Stimulated activated CD4-positive, alpha-beta T cell treated with anti-CD3 and anti-CD28 coated beads, Interleukin-1b, Interleukin-23, amount 100 ng/mL, for 48 hours (primary cell): ENCODE measurements at regions not wholly inside any gene's neighbourhood (a gene's known extent, or its start where the extent isn't known, plus 50 kb on each side); places are given as distances from the start of the nearest gene placed in this dataset.
"Not testable (repeated sequence)": the region's sequence is repeated elsewhere in the genome, so short reads cannot be mapped to it uniquely, and the experiment has no call there.

Experiments
- DNase-seq: peaks from one replicate; pipeline ENCODE4 v3.0.0-alpha.2; 2020

GRCh38 chr14:85333841-85334240 lies 196.1 kb upstream of the FLRT2 start:
- DNase-seq: no peak

DNA sequence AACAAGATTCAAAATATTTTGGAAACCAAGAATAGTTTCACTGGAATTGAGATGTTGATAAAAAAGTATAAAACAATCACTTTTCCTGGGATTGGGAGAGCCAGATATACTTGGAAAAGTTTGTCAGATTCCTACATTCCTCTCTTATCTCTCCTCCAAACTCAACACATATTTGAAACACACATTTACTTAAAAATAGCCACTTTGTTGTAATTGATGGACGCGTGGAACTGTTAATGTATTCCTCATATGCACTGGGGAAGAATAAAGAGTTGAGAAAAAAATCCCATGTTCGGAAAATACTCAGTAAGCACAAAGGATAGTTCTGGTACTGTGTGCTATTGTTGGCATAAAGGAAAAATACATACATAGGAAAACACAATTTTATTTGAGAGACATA lies 195.6 kb upstream of the FLRT2 start:
- no peak for DNase-seq

- DNase-seq: no peak
Observed at GRCh38 chr14:85336257-85336656, 193.7 kb upstream of the FLRT2 start.

DNA sequence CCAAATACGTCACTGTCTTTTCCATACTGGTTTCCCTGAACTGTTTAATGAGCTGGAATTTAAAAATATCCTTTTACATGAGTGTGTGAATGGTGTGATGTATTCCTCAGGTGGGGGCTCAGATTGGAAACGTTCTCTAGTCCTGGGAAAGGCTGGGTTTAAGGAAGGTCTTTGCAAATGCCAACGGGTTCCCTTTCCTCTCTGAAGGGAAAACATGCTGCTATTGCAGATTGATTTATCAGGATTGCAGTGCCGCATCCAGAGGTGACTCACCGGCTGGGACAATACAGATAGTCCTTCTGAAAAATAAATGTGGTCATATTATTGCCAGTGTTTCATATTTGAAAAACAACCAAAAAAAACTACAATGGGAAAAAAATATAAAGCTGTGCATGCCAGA lies 193.1 kb upstream of the FLRT2 start:
- DNase-seq: no peak

GRCh38 chr14:85338895-85339294 lies 191.0 kb upstream of the FLRT2 start:
- no peak for DNase-seq

GRCh38 chr14:85342858-85343607 lies 186.9 kb upstream of the FLRT2 start:
- no peak for DNase-seq

GRCh38 chr14:85344171-85344570 lies 185.8 kb upstream of the FLRT2 start:
- DNase-seq: no peak

DNA sequence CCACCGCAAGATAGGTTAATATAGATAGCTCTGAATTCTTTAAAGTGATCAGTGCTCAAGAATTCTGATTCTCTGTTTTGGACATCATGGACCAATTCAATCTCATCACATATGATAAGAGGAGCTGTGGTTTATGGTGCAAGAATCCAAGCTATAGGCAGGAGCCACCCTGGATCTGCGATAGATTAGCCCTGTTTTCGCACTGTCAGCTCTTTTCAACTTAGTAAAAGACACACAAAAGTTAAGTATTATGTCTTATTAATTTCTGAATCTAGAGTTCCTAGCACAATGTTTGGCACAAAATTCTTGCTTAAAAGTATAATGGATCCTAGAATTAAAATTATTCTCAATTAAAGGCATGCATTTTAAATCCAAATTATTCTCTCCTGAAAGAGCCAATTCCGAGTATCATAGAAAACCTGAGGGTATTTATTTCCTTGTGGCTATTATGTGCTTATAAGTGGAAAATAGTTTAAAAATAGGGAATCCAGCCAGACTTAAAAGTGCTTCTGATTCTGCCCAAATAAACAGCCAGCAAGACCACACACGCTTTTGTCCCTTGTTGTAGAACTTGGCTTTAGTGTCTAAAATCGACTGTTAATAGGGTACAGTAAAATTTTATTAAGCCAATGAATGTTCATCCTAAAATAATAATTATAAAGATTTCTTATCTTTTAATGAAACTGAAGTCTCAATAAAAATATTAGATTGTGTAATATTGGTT lies 184.9 kb upstream of the FLRT2 start:
- DNase-seq: no peak

- DNase-seq: no peak
Observed at GRCh38 chr14:85350667-85351066, 179.3 kb upstream of the FLRT2 start.

DNA sequence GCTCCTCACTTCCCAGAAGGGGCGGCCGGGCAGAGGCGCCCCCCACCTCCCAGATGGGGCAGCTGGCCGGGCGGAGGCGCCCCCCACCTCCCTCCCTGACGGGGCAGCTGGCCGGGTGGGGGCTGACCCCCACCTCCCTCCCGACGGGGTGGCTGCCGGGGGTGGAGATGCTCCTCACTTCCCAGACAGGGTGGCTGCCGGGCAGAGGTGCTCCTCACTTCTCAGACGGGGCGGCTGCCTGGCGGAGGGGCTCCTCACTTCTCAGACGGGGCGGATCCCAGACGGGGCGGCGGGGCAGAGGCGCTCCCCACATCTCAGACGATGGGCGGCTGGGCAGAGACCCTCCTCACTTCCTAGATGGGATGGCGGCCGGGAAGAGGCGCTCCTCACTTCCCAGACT lies 177.4 kb upstream of the FLRT2 start:
- DNase-seq: not testable (repeated sequence)

GRCh38 chr14:85357120-85357519 lies 172.8 kb upstream of the FLRT2 start:
- DNase-seq: no peak

DNA sequence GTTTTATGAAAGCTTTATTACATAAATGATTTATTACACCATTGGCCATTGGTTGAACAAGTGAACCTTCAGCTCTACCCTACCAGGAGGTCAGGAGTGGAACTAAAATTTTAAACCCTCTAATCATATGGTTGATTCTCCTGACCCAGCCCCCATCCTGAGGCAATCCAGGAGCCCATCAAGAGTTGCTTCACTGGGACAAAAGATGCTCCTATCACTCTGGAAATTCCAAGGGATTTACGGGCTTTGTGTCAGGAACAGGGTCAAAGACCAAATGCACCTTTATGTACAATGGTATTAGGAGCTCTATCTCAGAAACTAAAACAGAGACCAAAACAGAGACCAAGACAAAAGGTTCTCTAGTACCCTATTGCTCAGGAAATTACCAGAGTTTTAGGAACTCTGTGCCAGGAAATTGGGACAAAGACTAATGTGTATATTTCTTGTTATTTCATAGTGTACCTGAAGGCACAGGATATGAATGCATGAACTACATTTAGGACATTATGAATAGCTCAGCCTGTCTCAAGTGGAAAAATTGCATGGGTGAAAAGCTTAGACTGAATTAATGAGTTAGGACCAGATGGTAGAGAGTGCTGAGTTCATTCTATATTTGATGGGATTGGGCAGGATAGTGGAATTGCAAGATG lies 171.7 kb upstream of the FLRT2 start:
- no peak for DNase-seq

GRCh38 chr14:85359505-85359904 lies 170.4 kb upstream of the FLRT2 start:
- no peak for DNase-seq

- no peak for DNase-seq
Observed at GRCh38 chr14:85363358-85363757, 166.6 kb upstream of the FLRT2 start.

GRCh38 chr14:85366226-85366625 lies 163.7 kb upstream of the FLRT2 start:
- DNase-seq: no peak

GRCh38 chr14:85380881-85381280 lies 149.1 kb upstream of the FLRT2 start:
- DNase-seq: no peak

DNA sequence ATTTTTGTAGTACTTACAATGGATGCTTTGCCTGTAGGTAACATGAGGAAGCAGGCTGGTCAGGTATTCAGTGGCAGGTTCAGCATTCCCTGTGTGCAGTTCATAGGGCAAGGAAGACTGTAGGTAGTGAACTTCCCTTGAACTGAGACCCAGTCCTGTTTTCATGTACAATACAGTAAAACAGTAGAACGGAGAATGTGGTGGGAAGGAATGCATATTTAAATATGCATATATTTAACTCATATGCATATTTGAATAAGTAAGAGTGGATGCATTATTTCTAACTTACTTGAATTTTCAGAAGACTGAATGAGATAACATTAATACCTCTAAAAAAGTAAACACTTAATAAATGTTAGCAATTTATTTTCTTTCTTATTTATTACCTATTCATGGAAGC lies 147.6 kb upstream of the FLRT2 start:
- DNase-seq: no peak

GRCh38 chr14:85387181-85387580 lies 142.8 kb upstream of the FLRT2 start:
- DNase-seq: no peak

- no peak for DNase-seq
Observed at GRCh38 chr14:85390236-85390635, 139.7 kb upstream of the FLRT2 start.

GRCh38 chr14:85391455-85391854 lies 138.5 kb upstream of the FLRT2 start:
- no peak for DNase-seq

GRCh38 chr14:85391892-85392291 lies 138.1 kb upstream of the FLRT2 start:
- no peak for DNase-seq

DNA sequence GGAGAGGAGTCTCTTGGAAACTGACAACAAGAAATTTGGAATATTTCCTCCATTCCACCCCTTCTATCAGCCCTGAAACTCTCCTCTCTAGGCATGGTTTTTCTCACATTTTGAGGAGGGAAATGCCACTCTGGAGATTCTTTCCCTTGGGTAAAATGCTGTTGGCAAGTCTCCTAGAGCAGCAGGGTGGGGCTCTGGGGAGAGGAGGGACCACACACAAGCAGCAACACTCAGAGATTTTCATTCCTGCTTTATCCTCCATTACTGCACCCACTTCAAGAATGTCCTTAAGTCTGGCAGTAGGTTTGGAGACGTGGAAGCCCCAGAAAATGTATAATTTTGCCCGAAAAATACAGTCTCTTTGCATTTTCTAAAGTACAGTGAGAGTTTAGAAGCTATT lies 130.8 kb upstream of the FLRT2 start:
- no peak for DNase-seq

- no peak for DNase-seq
Observed at GRCh38 chr14:85400678-85401077, 129.3 kb upstream of the FLRT2 start.

DNA sequence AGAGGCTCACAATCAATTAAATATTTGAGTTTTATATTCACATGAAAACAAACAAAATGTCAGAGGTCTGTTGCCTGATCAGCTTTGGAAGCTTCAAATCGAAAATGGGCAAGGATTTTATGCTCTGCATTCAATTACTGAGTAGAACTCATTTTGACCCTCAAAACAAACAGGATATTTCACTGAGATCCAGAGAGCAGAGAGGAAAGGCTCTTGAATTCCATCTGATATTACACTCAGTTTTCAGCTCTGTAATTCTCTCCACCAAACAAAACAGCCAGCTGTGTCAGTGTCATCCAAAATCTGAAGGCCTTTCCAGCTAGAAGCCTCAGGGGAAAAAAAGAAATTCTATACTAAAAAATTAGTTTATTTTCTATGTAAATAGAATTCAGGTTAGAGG lies 128.6 kb upstream of the FLRT2 start:
- DNase-seq: no peak
